OCI-LY3 (cell line): ENCODE measurements at regions not wholly inside any gene's neighbourhood (a gene's known extent, or its start where the extent isn't known, plus 50 kb on each side); places are given as distances from the start of the nearest gene placed in this dataset.

Source experiments
- H2AFZ ChIP-seq: fragments of 200-600, 300-600 bp; shearing (Covaris generic); 2 replicates; pipeline ENCODE4 v1.6.0; 2014; ENCODE audit warnings: antibody characterized with exemption, low read depth, low read length
- H3K27ac ChIP-seq: fragments of 200-600, 300-600 bp; sonication (generic); 2 replicates; pipeline ENCODE4 v1.5.1; 2014; ENCODE audit warnings: mild to moderate bottlenecking, low read length, moderate library complexity, mixed read lengths
- H3K27me3 ChIP-seq: fragments of 200-600, 300-600 bp; sonication (generic); 2 replicates; pipeline ENCODE4 v1.6.1; 2014; ENCODE audit warnings: low read depth, low read length, mixed read lengths
- H3K36me3 ChIP-seq: fragments of 200-600, 300-600 bp; sonication (generic); replicated peaks from 2 replicates; pipeline ENCODE3; 2014; ENCODE audit warnings: low read depth, low read length, mixed read lengths
- H3K4me1 ChIP-seq: fragments of 300-600, 200-600 bp; sonication (generic); 2 replicates; pipeline ENCODE4 v1.6.1; 2014; ENCODE audit warnings: low read length, mixed read lengths
- H3K4me2 ChIP-seq: fragments of 200-600, 300-600 bp; sonication (generic); 2 replicates; pipeline ENCODE4 v1.6.1; 2014; ENCODE audit warnings: low read length, mixed read lengths
- H3K4me3 ChIP-seq: fragments of 300-600, 200-600 bp; sonication (generic); 2 replicates; pipeline ENCODE4 v1.5.1; 2014; ENCODE audit warnings: antibody characterized with exemption, mild to moderate bottlenecking, low read length, moderate library complexity
- H3K79me2 ChIP-seq: fragments of 300-600, 200-600 bp; shearing (Covaris generic); 2 replicates; pipeline ENCODE4 v1.6.1; 2014; ENCODE audit warnings: mild to moderate bottlenecking, low read length, mixed read lengths
- H3K9ac ChIP-seq: fragments of 300-600, 200-600 bp; shearing (Covaris generic); 2 replicates; pipeline ENCODE4 v1.6.0; 2014; ENCODE audit warnings: mild to moderate bottlenecking, low read length, moderate library complexity
- H3K9me3 ChIP-seq: fragments of 200-600, 300-600 bp; shearing (Covaris generic); 2 replicates; pipeline ENCODE4 v1.6.1; 2014; ENCODE audit warnings: low read length, mixed read lengths; ENCODE audit not compliant: insufficient read depth
- H4K20me1 ChIP-seq: fragments of 200-600, 300-600 bp; sonication (generic); 2 replicates; pipeline ENCODE4 v1.6.1; 2016; ENCODE audit warnings: low read length, mixed read lengths; ENCODE audit not compliant: insufficient read depth
- CTCF ChIP-seq: fragments of 200-600, 300-600 bp; sonication (generic); IDR thresholded peaks from 2 replicates; pipeline ENCODE4 v1.5.1; 2014; ENCODE audit warnings: antibody characterized with exemption, low read length, low read depth
- EZH2phosphoT487 ChIP-seq: fragments of 200-600 bp; shearing (Covaris generic); IDR thresholded peaks from 2 replicates; pipeline ENCODE4 v1.6.1; 2018; ENCODE audit warnings: antibody characterized with exemption, mixed run types, low read depth

- Histone ChIP-seq H3K79me2 (no peaks in the 10 kb centered on the region), H3K27me3 (no peaks in the 10 kb centered on the region), H3K4me1 (peaks cover 8% of the 10 kb centered on the region), H3K27ac (no peak overlapping the region), H4K20me1 (no peaks in the 10 kb centered on the region), H3K36me3 (no peaks in the 10 kb centered on the region), H2AFZ (no peak overlapping the region), H3K4me3 (no peak overlapping the region), H3K9me3 (no peaks in the 10 kb centered on the region), H3K9ac (no peak overlapping the region), H3K4me2 (no peak overlapping the region)
- TF ChIP-seq CTCF (no peak), EZH2phosphoT487 (no peak)
Measured at GRCh38 chr4:71665358-71665757, 118.5 kb downstream of the GC start.

- Histone ChIP-seq H3K4me2 (no peak overlapping the region), H4K20me1 (no peaks in the 10 kb centered on the region), H3K4me3 (no peak overlapping the region), H3K79me2 (no peaks in the 10 kb centered on the region), H3K27ac (no peak overlapping the region), H3K27me3 (no peaks in the 10 kb centered on the region), H3K36me3 (no peaks in the 10 kb centered on the region), H3K4me1 (peaks cover 8% of the 10 kb centered on the region), H3K9me3 (no peaks in the 10 kb centered on the region), H3K9ac (no peak overlapping the region), H2AFZ (no peak overlapping the region)
- TF ChIP-seq CTCF (no peak), EZH2phosphoT487 (no peak)
Measured at GRCh38 chr4:71664366-71664765, 119.5 kb downstream of the GC start.

- Histone ChIP-seq H3K9me3 (no peaks in the 10 kb centered on the region), H3K79me2 (no peaks in the 10 kb centered on the region), H3K9ac (no peak overlapping the region), H3K4me2 (peak overlapping the region; percentile 5; the same call in 1 of the 2 replicates), H4K20me1 (no peaks in the 10 kb centered on the region), H2AFZ (no peak overlapping the region), H3K4me3 (no peak overlapping the region), H3K27me3 (no peaks in the 10 kb centered on the region), H3K36me3 (no peaks in the 10 kb centered on the region), H3K4me1 (peaks cover 8% of the 10 kb centered on the region), H3K27ac (no peak overlapping the region)
- TF ChIP-seq CTCF (no peak), EZH2phosphoT487 (no peak)
Measured at GRCh38 chr4:71663780-71664179, 120.1 kb downstream of the GC start.

GRCh38 chr4:71659979-71660378 lies 123.9 kb downstream of the GC start:
- Histone ChIP-seq H4K20me1 (no peaks in the 10 kb centered on the region), H3K79me2 (no peaks in the 10 kb centered on the region), H3K4me2 (no peak overlapping the region), H3K27me3 (no peaks in the 10 kb centered on the region), H3K4me3 (no peak overlapping the region), H3K9me3 (no peaks in the 10 kb centered on the region), H3K9ac (no peak overlapping the region), H3K4me1 (peaks cover 8% of the 10 kb centered on the region), H3K27ac (no peak overlapping the region), H3K36me3 (no peaks in the 10 kb centered on the region), H2AFZ (no peak overlapping the region)
- TF ChIP-seq EZH2phosphoT487 (no peak), CTCF (no peak)
